22Rv1 (cell line): ENCODE measurements at regions not wholly inside any gene's neighbourhood (a gene's known extent, or its start where the extent isn't known, plus 50 kb on each side); places are given as distances from the start of the nearest gene placed in this dataset.

Experiments used
- CTCF ChIP-seq: fragments of 450-650 bp; IDR thresholded peaks from 2 replicates; pipeline ENCODE4 v1.5.1; 2017; ENCODE audit warnings: mild to moderate bottlenecking
- ZFX ChIP-seq: fragments of 450-650 bp; IDR thresholded peaks from 2 replicates; pipeline ENCODE4 v1.6.1; 2017; ENCODE audit warnings: antibody characterized with exemption, borderline replicate concordance

- no peak for TF ChIP-seq CTCF
- no peak for TF ChIP-seq ZFX
These were observed 178.6 kb downstream of the RAB11FIP2 start for GRCh38 chr10:117868151-117868550.
